ENCODE measurements at regions not wholly inside any gene's neighbourhood (a gene's known extent, or its start where the extent isn't known, plus 50 kb on each side); places are given as distances from the start of the nearest gene placed in this dataset.
"Not testable (repeated sequence)": the region's sequence is repeated elsewhere in the genome, so short reads cannot be mapped to it uniquely, and the experiment has no call there.

- no peak for DNase-seq
Observed at GRCh38 chrX:124720532-124720931, 374.2 kb downstream of the SH2D1A start.

GRCh38 chrX:124725502-124725901 is 379.1 kb downstream of the SH2D1A start:
- DNase-seq: no peak

GRCh38 chrX:124726292-124726691 is 379.9 kb downstream of the SH2D1A start:
- no peak for DNase-seq

GRCh38 chrX:124726881-124727280 is 380.5 kb downstream of the SH2D1A start:
- no peak for DNase-seq

GRCh38 chrX:124736553-124737270 is 390.3 kb downstream of the SH2D1A start:
- no peak for DNase-seq

- DNase-seq: no peak
Observed at GRCh38 chrX:124737771-124738170, 391.4 kb downstream of the SH2D1A start.

GRCh38 chrX:124747295-124747694 is 400.9 kb downstream of the SH2D1A start:
- no peak for DNase-seq

- no peak for DNase-seq
Observed at GRCh38 chrX:124764354-124764753, 418.0 kb downstream of the SH2D1A start.

- no peak for DNase-seq
Observed at GRCh38 chrX:124769166-124769565, 422.8 kb downstream of the SH2D1A start.

- DNase-seq: no peak
Observed at GRCh38 chrX:124771292-124771691, 424.9 kb downstream of the SH2D1A start.

GRCh38 chrX:124788253-124788652 is 441.9 kb downstream of the SH2D1A start:
- not testable (repeated sequence) for DNase-seq

GRCh38 chrX:124789874-124790273 is 443.5 kb downstream of the SH2D1A start:
- DNase-seq: not testable (repeated sequence)

- DNase-seq: no peak
Observed at GRCh38 chrX:124791492-124792095, 445.2 kb downstream of the SH2D1A start.

- DNase-seq: no peak
Observed at GRCh38 chrX:124796989-124797388, 450.6 kb downstream of the SH2D1A start.

GRCh38 chrX:124804962-124805361 is 458.6 kb downstream of the SH2D1A start:
- no peak for DNase-seq

- DNase-seq: no peak
Observed at GRCh38 chrX:124805486-124805885, 459.1 kb downstream of the SH2D1A start.

GRCh38 chrX:124814106-124814505 is 467.7 kb downstream of the SH2D1A start:
- DNase-seq: no peak

- DNase-seq: no peak
Observed at GRCh38 chrX:124818033-124818432, 471.7 kb downstream of the SH2D1A start.

GRCh38 chrX:124818764-124819163 is 472.4 kb downstream of the SH2D1A start:
- no peak for DNase-seq

GRCh38 chrX:124820738-124821137 is 474.4 kb downstream of the SH2D1A start:
- DNase-seq: no peak

- DNase-seq: no peak
Observed at GRCh38 chrX:124827258-124827845, 481.0 kb downstream of the SH2D1A start.

- no peak for DNase-seq
Observed at GRCh38 chrX:124829930-124830329, 483.6 kb downstream of the SH2D1A start.

- DNase-seq: no peak
Observed at GRCh38 chrX:124836786-124837185, 482.9 kb upstream of the TEX13C start.

GRCh38 chrX:124842205-124842604 is 477.5 kb upstream of the TEX13C start:
- DNase-seq: no peak
